ENCODE measurements at regions not wholly inside any gene's neighbourhood (a gene's known extent, or its start where the extent isn't known, plus 50 kb on each side); places are given as distances from the start of the nearest gene placed in this dataset.

GRCh38 chrX:131830400-131831184 lies 192.5 kb upstream of the STK26 start:
- TF ChIP-seq TCF4 (CRISPR knock-in tag; IDR thresholded peaks at IDR 0.05; ENCODE audit: borderline replicate concordance) (no peak), POU6F1 (CRISPR knock-in tag; IDR thresholded peaks at IDR 0.05; ENCODE audit: borderline replicate concordance, low read depth) (no peak), ZFP3 (CRISPR knock-in tag; IDR thresholded peaks at IDR 0.05) (no peak), ZNF70 (CRISPR knock-in tag; IDR thresholded peaks at IDR 0.05) (no peak), OSR1 (CRISPR knock-in tag; IDR thresholded peaks at IDR 0.05) (no peak), ARNTL (CRISPR knock-in tag; IDR thresholded peaks at IDR 0.05; ENCODE audit: borderline replicate concordance, low read depth) (no peak), CREB5 (CRISPR knock-in tag; IDR thresholded peaks at IDR 0.05; ENCODE audit: low read depth) (no peak), ZFP30 (CRISPR knock-in tag; IDR thresholded peaks at IDR 0.05) (no peak), PATZ1 (CRISPR knock-in tag; IDR thresholded peaks at IDR 0.05; ENCODE audit: borderline replicate concordance) (no peak)

All from SK-N-SH treated with all-trans-retinoic acid at 6 μM for 48 hours (cell line).